Esophagus muscularis mucosa (tissue), 3 donors: ENCODE measurements at regions not wholly inside any gene's neighbourhood (a gene's known extent, or its start where the extent isn't known, plus 50 kb on each side); places are given as distances from the start of the nearest gene placed in this dataset.

ENCODE experiments used
- POLR2A ChIP-seq: fragments of 450-650 bp; IDR thresholded peaks from one replicate; pipeline ENCODE4 v1.6.1; 2017; ENCODE audit warnings: antibody characterized with exemption, moderate library complexity, mild to moderate bottlenecking, low read depth
- POLR2AphosphoS5 ChIP-seq, 2 donors: sonication (generic); formaldehyde crosslinking; IDR thresholded peaks; one replicate each; pipeline ENCODE4 v1.6.1; 2017; ENCODE audit warnings: antibody characterized with exemption in 2 of 2
- TF ChIP-seq, protein P1 (sequence below), 3 experiments: fragments of 200-600 bp in 2 of 3; fragments of 450-650 bp in 1 of 3; sonication (generic) in 2 of 3; IDR thresholded peaks; one replicate each; pipeline ENCODE4 v1.5.1; 2017 to 2019; ENCODE audit warnings: antibody characterized with exemption in 3 of 3, mild to moderate bottlenecking in 2 of 3, moderate library complexity in 1 of 3

DNA sequence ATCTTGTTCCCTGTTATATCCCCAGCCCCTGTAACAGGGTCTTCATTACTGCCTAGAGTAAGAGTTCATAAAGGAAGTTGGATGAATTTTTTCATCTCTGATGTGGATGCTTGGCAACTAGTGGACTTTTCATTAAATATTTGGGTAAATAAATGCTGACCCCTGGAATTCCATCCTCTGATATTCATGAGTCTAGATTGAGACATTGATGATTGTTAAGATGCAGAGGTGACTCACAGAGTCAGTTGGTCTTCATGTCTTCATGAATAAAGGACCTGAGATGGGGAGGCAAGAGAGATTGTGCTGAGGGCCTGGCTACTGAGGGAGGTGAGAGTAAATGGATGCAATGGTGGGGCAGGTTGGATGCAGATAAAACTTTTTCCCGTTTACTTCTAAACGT lies 132.7 kb upstream of the NT5C1B start:
- TF ChIP-seq, protein P1, sequence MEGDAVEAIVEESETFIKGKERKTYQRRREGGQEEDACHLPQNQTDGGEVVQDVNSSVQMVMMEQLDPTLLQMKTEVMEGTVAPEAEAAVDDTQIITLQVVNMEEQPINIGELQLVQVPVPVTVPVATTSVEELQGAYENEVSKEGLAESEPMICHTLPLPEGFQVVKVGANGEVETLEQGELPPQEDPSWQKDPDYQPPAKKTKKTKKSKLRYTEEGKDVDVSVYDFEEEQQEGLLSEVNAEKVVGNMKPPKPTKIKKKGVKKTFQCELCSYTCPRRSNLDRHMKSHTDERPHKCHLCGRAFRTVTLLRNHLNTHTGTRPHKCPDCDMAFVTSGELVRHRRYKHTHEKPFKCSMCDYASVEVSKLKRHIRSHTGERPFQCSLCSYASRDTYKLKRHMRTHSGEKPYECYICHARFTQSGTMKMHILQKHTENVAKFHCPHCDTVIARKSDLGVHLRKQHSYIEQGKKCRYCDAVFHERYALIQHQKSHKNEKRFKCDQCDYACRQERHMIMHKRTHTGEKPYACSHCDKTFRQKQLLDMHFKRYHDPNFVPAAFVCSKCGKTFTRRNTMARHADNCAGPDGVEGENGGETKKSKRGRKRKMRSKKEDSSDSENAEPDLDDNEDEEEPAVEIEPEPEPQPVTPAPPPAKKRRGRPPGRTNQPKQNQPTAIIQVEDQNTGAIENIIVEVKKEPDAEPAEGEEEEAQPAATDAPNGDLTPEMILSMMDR (IDR thresholded peaks at IDR 0.05): no peak
- TF ChIP-seq POLR2A: no peak
- TF ChIP-seq POLR2AphosphoS5 (IDR thresholded peaks at IDR 0.05): no peak
